ENCODE measurements at regions not wholly inside any gene's neighbourhood (a gene's known extent, or its start where the extent isn't known, plus 50 kb on each side); places are given as distances from the start of the nearest gene placed in this dataset.

GRCh38 chrX:10047133-10047532 is 80.0 kb downstream of the CLDN34 start:
- no peak for DNase-seq (ENCODE audit: low read depth in 2 of 3, low spot score in 2 of 3)

GRCh38 chrX:10047631-10048030 is 80.5 kb downstream of the CLDN34 start:
- no peak for DNase-seq (ENCODE audit: low read depth in 2 of 3, low spot score in 2 of 3)

- no peak for DNase-seq (ENCODE audit: low read depth in 2 of 3, low spot score in 2 of 3)
These were observed 80.9 kb downstream of the CLDN34 start for GRCh38 chrX:10048076-10048475.

GRCh38 chrX:10048707-10049106 is 81.5 kb downstream of the CLDN34 start:
- DNase-seq (ENCODE audit: low read depth in 2 of 3, low spot score in 2 of 3) = no peak

GRCh38 chrX:10049236-10049635 is 82.1 kb downstream of the CLDN34 start:
- DNase-seq (ENCODE audit: low read depth in 2 of 3, low spot score in 2 of 3) = no peak

- no peak for DNase-seq (ENCODE audit: low read depth in 2 of 3, low spot score in 2 of 3)
These were observed 83.3 kb downstream of the CLDN34 start for GRCh38 chrX:10050481-10050880.

GRCh38 chrX:10051866-10052480 is 84.8 kb downstream of the CLDN34 start:
- DNase-seq (ENCODE audit: low read depth in 2 of 3, low spot score in 2 of 3) = no peak

GRCh38 chrX:10052906-10053625 is 85.9 kb downstream of the CLDN34 start:
- DNase-seq (ENCODE audit: low read depth in 2 of 3, low spot score in 2 of 3) = no peak

GRCh38 chrX:10054396-10054795 is 87.2 kb downstream of the CLDN34 start:
- DNase-seq (ENCODE audit: low read depth in 2 of 3, low spot score in 2 of 3) = no peak

- DNase-seq (ENCODE audit: low read depth in 2 of 3, low spot score in 2 of 3) = no peak
These were observed 88.3 kb downstream of the CLDN34 start for GRCh38 chrX:10055430-10055829.

GRCh38 chrX:10062352-10062751 is 94.4 kb upstream of the CLCN4 start:
- no peak for DNase-seq (ENCODE audit: low read depth in 2 of 3, low spot score in 2 of 3)

- DNase-seq (ENCODE audit: low read depth in 2 of 3, low spot score in 2 of 3) = no peak
These were observed 93.8 kb upstream of the CLCN4 start for GRCh38 chrX:10062980-10063379.

- DNase-seq (ENCODE audit: low read depth in 2 of 3, low spot score in 2 of 3) = no peak
These were observed 92.0 kb upstream of the CLCN4 start for GRCh38 chrX:10064736-10065135.

- no peak for DNase-seq (ENCODE audit: low read depth in 2 of 3, low spot score in 2 of 3)
These were observed 85.9 kb upstream of the CLCN4 start for GRCh38 chrX:10070714-10071436.

GRCh38 chrX:10071451-10072144 is 85.2 kb upstream of the CLCN4 start:
- no peak for DNase-seq (ENCODE audit: low read depth in 2 of 3, low spot score in 2 of 3)

- DNase-seq (ENCODE audit: low read depth in 2 of 3, low spot score in 2 of 3) = no peak
These were observed 83.8 kb upstream of the CLCN4 start for GRCh38 chrX:10072786-10073568.

- no peak for DNase-seq (ENCODE audit: low read depth in 2 of 3, low spot score in 2 of 3)
These were observed 83.1 kb upstream of the CLCN4 start for GRCh38 chrX:10073671-10074070.

- no peak for DNase-seq (ENCODE audit: low read depth in 2 of 3, low spot score in 2 of 3)
These were observed 82.4 kb upstream of the CLCN4 start for GRCh38 chrX:10074241-10074941.

- no peak for DNase-seq (ENCODE audit: low read depth in 2 of 3, low spot score in 2 of 3)
These were observed 80.0 kb upstream of the CLCN4 start for GRCh38 chrX:10076765-10077164.

GRCh38 chrX:10077425-10078188 is 79.2 kb upstream of the CLCN4 start:
- DNase-seq (ENCODE audit: low read depth in 2 of 3, low spot score in 2 of 3) = no peak

All from activated CD8-positive, alpha-beta memory T cell treated with anti-CD3 and anti-CD28 coated beads for 48 hours (primary cell).